GM06990 (cell line): ENCODE measurements at regions not wholly inside any gene's neighbourhood (a gene's known extent, or its start where the extent isn't known, plus 50 kb on each side); places are given as distances from the start of the nearest gene placed in this dataset.

Experiments used
- DNase-seq: peaks from one replicate; pipeline ENCODE4 v3.0.0-alpha.2; 2011; ENCODE audit not compliant: insufficient read length; ENCODE audit errors: extremely low read depth
- H3K27me3 ChIP-seq: replicated peaks from 2 replicates; pipeline ENCODE4 v1.6.0; 2011; ENCODE audit warnings: low read length; ENCODE audit not compliant: control insufficient read depth, insufficient read depth
- H3K36me3 ChIP-seq: 2 replicates; pipeline ENCODE4 v1.5.1; 2011; ENCODE audit warnings: low read length; ENCODE audit not compliant: control insufficient read depth, insufficient read depth
- H3K4me3 ChIP-seq: replicated peaks from 2 replicates; pipeline ENCODE4 v1.5.1; 2011; ENCODE audit warnings: low read depth, mild to moderate bottlenecking, control low read depth, low read length
- TF ChIP-seq, protein P1 (sequence below): IDR thresholded peaks from 2 replicates; pipeline ENCODE4 v1.5.1; 2011; ENCODE audit warnings: low read length, control low read depth, mild to moderate bottlenecking, inconsistent platforms; ENCODE audit not compliant: insufficient read depth, poor library complexity, severe bottlenecking

- no peak for DNase-seq
- TF ChIP-seq, protein P1, sequence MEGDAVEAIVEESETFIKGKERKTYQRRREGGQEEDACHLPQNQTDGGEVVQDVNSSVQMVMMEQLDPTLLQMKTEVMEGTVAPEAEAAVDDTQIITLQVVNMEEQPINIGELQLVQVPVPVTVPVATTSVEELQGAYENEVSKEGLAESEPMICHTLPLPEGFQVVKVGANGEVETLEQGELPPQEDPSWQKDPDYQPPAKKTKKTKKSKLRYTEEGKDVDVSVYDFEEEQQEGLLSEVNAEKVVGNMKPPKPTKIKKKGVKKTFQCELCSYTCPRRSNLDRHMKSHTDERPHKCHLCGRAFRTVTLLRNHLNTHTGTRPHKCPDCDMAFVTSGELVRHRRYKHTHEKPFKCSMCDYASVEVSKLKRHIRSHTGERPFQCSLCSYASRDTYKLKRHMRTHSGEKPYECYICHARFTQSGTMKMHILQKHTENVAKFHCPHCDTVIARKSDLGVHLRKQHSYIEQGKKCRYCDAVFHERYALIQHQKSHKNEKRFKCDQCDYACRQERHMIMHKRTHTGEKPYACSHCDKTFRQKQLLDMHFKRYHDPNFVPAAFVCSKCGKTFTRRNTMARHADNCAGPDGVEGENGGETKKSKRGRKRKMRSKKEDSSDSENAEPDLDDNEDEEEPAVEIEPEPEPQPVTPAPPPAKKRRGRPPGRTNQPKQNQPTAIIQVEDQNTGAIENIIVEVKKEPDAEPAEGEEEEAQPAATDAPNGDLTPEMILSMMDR, result no peak
- H3K36me3 ChIP-seq, result no peaks in the 10 kb centered on the region
- H3K4me3 ChIP-seq, result no peak overlapping the region
- H3K27me3 ChIP-seq, result no peaks in the 10 kb centered on the region
These were observed 157.2 kb downstream of the SIM1 start for GRCh38 chr6:100307561-100307960.

GRCh38 chr6:100305209-100305869 is 159.4 kb downstream of the SIM1 start:
- TF ChIP-seq, protein P1, result no peak
- DNase-seq, result no peak
- no peak overlapping the region for H3K4me3 ChIP-seq
- H3K36me3 ChIP-seq, result no peaks in the 10 kb centered on the region
- H3K27me3 ChIP-seq, result no peaks in the 10 kb centered on the region

DNA sequence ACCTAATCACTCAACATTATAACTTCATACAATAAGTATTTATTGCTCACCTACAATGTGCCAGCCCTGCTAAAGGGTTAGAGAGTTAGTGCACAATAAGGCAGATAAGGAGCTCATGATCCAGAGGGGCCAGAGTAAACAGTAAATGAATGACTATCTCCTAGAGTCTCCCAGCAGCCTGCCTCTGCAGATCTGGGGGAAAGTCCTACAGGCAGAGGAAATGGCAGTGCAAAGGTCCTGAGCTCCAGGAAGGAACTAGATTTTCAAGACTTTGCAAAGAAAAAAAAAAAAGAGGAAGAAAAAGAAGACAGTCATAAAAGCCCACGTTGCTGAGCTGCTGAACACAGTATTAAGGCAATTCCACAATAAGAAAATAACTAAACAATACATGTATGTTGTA is 160.1 kb downstream of the SIM1 start:
- no peaks in the 10 kb centered on the region for H3K27me3 ChIP-seq
- H3K36me3 ChIP-seq, result no peaks in the 10 kb centered on the region
- DNase-seq, result no peak
- TF ChIP-seq, protein P1, result no peak
- H3K4me3 ChIP-seq, result no peak overlapping the region

DNA sequence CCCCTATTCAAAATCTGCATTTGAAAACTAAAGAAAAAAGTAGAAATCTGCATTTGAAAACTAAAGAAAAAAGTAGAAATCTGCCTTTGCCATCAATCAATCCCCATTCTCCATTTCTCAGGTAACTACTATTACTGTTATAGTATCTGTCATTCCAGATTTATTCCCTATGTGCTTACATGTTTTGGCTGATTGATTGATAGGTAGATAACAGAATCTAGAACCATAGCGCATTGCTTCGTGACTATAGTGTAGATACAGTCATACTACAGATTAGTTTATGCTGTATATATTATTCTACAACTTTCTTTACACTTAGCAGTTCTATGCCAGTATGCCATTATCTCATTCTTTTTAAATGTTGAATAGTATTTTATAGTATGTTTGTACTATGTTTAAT is 163.0 kb downstream of the SIM1 start:
- Histone ChIP-seq H3K4me3 (no peak overlapping the region), H3K36me3 (no peaks in the 10 kb centered on the region), H3K27me3 (no peaks in the 10 kb centered on the region)
- TF ChIP-seq, protein P1, result no peak
- DNase-seq, result no peak

DNA sequence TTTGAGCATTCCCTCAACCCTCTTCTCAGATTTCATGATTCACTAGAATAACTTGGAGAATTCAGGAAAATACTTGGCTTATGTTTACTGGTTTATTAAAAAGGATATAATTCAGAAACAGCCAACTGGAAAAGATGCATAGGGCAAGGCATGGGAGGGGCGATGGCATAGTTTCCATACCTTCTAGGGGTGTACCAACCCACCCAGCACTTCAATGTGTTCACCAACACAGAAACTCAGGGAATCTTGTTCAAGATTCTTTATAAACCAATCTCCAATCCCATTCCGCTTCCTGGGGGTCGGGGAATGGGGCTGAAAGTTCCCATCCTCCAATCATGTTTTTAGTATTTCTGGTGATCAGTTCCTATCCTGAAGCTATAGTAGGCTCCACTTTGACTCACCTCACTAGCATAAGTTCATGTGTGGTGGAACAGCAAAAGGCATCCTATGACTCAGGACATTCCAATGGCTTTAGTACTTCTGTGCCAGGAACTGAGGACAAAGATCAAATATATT is 164.4 kb downstream of the SIM1 start:
- H3K27me3 ChIP-seq, result no peaks in the 10 kb centered on the region
- no peak for DNase-seq
- H3K36me3 ChIP-seq, result no peaks in the 10 kb centered on the region
- TF ChIP-seq, protein P1, result no peak
- H3K4me3 ChIP-seq, result no peak overlapping the region
